Small intestine (tissue), 7 donors: ENCODE measurements at regions not wholly inside any gene's neighbourhood (a gene's known extent, or its start where the extent isn't known, plus 50 kb on each side); places are given as distances from the start of the nearest gene placed in this dataset.
"Not testable (repeated sequence)": the region's sequence is repeated elsewhere in the genome, so short reads cannot be mapped to it uniquely, and the experiment has no call there.

Experiments
- DNase-seq, 2 donors: peaks; one replicate each; pipeline versions ENCODE4 v3.0.0 to v3.0.0-alpha.2; 2013
- FAIRE-seq: peaks from 2 replicates; lab custom pipeline; 2012; peaks lifted over from hg19 to GRCh38; lab: Jason Lieb, UNC
- H3K27ac ChIP-seq, 3 donors: one replicate each; pipeline ENCODE4 v1.5.1; 2013; ENCODE audit warnings: low read length in 2 of 3, mild to moderate bottlenecking in 2 of 3, control low read depth in 1 of 3, inconsistent platforms in 1 of 3, low read depth in 1 of 3, moderate library complexity in 1 of 3
- H3K27me3 ChIP-seq, 3 donors: one replicate each; pipeline ENCODE4 v1.6.1; 2013; ENCODE audit warnings: low read length in 3 of 3, inconsistent platforms in 1 of 3; ENCODE audit not compliant: control insufficient read depth in 3 of 3, insufficient read depth in 3 of 3
- H3K36me3 ChIP-seq, 3 donors: one replicate each; pipeline ENCODE4 v1.6.1; 2013; ENCODE audit warnings: low read length in 3 of 3, inconsistent platforms in 1 of 3, low read depth in 1 of 3, mild to moderate bottlenecking in 1 of 3, moderate library complexity in 1 of 3; ENCODE audit not compliant: control insufficient read depth in 3 of 3, insufficient read depth in 2 of 3
- H3K4me1 ChIP-seq, 3 donors: one replicate each; pipeline ENCODE4 v1.6.1; 2013; ENCODE audit warnings: low read length in 2 of 3, inconsistent platforms in 1 of 3, low read depth in 1 of 3, mild to moderate bottlenecking in 1 of 3, moderate library complexity in 1 of 3; ENCODE audit not compliant: control insufficient read depth in 3 of 3, insufficient read depth in 2 of 3
- H3K4me3 ChIP-seq, 3 donors: one replicate each; pipeline ENCODE4 v1.5.1; 2013; ENCODE audit warnings: low read length in 3 of 3, control low read depth in 1 of 3, inconsistent platforms in 1 of 3, low read depth in 1 of 3, mild to moderate bottlenecking in 1 of 3, moderate library complexity in 1 of 3
- H3K9me3 ChIP-seq, 2 donors: one replicate each; pipeline ENCODE4 v1.6.1; 2013; ENCODE audit warnings: low read depth in 1 of 2, low read length in 1 of 2; ENCODE audit not compliant: control insufficient read depth in 2 of 2, insufficient read depth in 1 of 2
- WGBS, 3 donors: extraction: QIAGEN DNeasy Blood & Tissue Kit; methylation state at CpG; one replicate each; pipeline ENCODE4 v1.1.7; 2013; 5-methylcytosine and 5-hydroxymethylcytosine counted together
- donor health status: healthy with polysubstance abuse.
- donor health status: control.
- donor health status: control.
- donor health status: Bipolar disorder and iron deficiency.
- donor health status: healthy.

- no peaks in the 10 kb centered on the region for H3K27me3 ChIP-seq
Measured at GRCh38 chrY:21600170-21600569, 65.5 kb downstream of the RBMY1A1 start.

GRCh38 chrY:21601524-21601923 lies 66.8 kb downstream of the RBMY1A1 start:
- no peak for FAIRE-seq

More at GRCh38 chrY:21600170-21600569, 65.5 kb downstream of the RBMY1A1 start:
- no peaks in the 10 kb centered on the region for H3K4me1 ChIP-seq
- H3K36me3 ChIP-seq = no peaks in the 10 kb centered on the region
- no peak overlapping the region for H3K4me3 ChIP-seq
- FAIRE-seq (no peak), DNase-seq (no peak)
- H3K9me3 ChIP-seq = peaks cover 0 to 2% of the 10 kb centered on the region in 2 donors
- H3K27ac ChIP-seq = no peak overlapping the region
- 83 to 89% methylated on average over 6 of the region's 6 CpGs; no CpG with 5 or more reads in 1 of the 3 donors for WGBS, 3 donors

GRCh38 chrY:21602590-21602989 lies 67.9 kb downstream of the RBMY1A1 start:
- FAIRE-seq (no peak), DNase-seq (peak in 1 of 2 donors; percentile 40)
- no peaks in the 10 kb centered on the region for H3K36me3 ChIP-seq
- no peak overlapping the region for H3K27ac ChIP-seq
- 28 to 64% methylated on average over 2 of the region's 2 CpGs; no CpG with 5 or more reads in 1 of the 3 donors for WGBS, 3 donors
- H3K4me1 ChIP-seq = no peaks in the 10 kb centered on the region
- H3K9me3 ChIP-seq = peaks cover 0 to 2% of the 10 kb centered on the region in 2 donors
- no peaks in the 10 kb centered on the region for H3K27me3 ChIP-seq
- no peak overlapping the region for H3K4me3 ChIP-seq

More at GRCh38 chrY:21601524-21601923, 66.8 kb downstream of the RBMY1A1 start:
- Histone ChIP-seq H3K27ac (no peak overlapping the region), H3K36me3 (no peaks in the 10 kb centered on the region), H3K4me3 (no peak overlapping the region), H3K4me1 (no peaks in the 10 kb centered on the region), H3K27me3 (no peaks in the 10 kb centered on the region), H3K9me3 (peaks cover 0 to 2% of the 10 kb centered on the region in 2 donors)
- no peak for DNase-seq
- 50 to 73% methylated on average over 2 of the region's 2 CpGs; no CpG with 5 or more reads in 1 of the 3 donors for WGBS, 3 donors

GRCh38 chrY:21636137-21636536 lies 101.5 kb downstream of the RBMY1A1 start:
- no peak for DNase-seq
- Histone ChIP-seq H3K36me3 (no peaks in the 10 kb centered on the region), H3K27ac (no peak overlapping the region), H3K4me3 (no peak overlapping the region), H3K9me3 (peaks cover 0 to 2% of the 10 kb centered on the region in 2 donors), H3K27me3 (no peaks in the 10 kb centered on the region), H3K4me1 (no peaks in the 10 kb centered on the region)
- FAIRE-seq = no peak

GRCh38 chrY:21650496-21650895 lies 115.8 kb downstream of the RBMY1A1 start:
- Histone ChIP-seq H3K9me3 (no peaks in the 10 kb centered on the region), H3K4me1 (no peaks in the 10 kb centered on the region), H3K27me3 (no peaks in the 10 kb centered on the region), H3K4me3 (no peak overlapping the region), H3K27ac (no peak overlapping the region), H3K36me3 (no peaks in the 10 kb centered on the region)
- FAIRE-seq (no peak), DNase-seq (no peak)
- WGBS, 3 donors = 77 to 100% methylated on average over 1 of the region's 1 CpG; no CpG with 5 or more reads in 1 of the 3 donors

GRCh38 chrY:21659057-21659456 lies 124.4 kb downstream of the RBMY1A1 start:
- not testable (repeated sequence) for H3K27ac ChIP-seq, H3K27me3 ChIP-seq, FAIRE-seq, H3K36me3 ChIP-seq, H3K4me3 ChIP-seq, H3K4me1 ChIP-seq, H3K9me3 ChIP-seq, DNase-seq

- H3K36me3 ChIP-seq, H3K4me3 ChIP-seq, H3K9me3 ChIP-seq, H3K27me3 ChIP-seq, DNase-seq, H3K4me1 ChIP-seq, FAIRE-seq, H3K27ac ChIP-seq: not testable (repeated sequence)
- 73 to 93% methylated on average over 2 of the region's 2 CpGs; no CpG with 5 or more reads in 1 of the 3 donors for WGBS, 3 donors
Measured at GRCh38 chrY:21679590-21679989, 144.9 kb downstream of the RBMY1A1 start.

GRCh38 chrY:21686369-21686768 lies 151.7 kb downstream of the RBMY1A1 start:
- FAIRE-seq, H3K4me3 ChIP-seq, H3K27ac ChIP-seq, H3K9me3 ChIP-seq, H3K27me3 ChIP-seq, H3K36me3 ChIP-seq, H3K4me1 ChIP-seq, DNase-seq: not testable (repeated sequence)
- 64 to 81% methylated on average over 3 of the region's 3 CpGs; no CpG with 5 or more reads in 1 of the 3 donors for WGBS, 3 donors

GRCh38 chrY:21701951-21702350 lies 167.3 kb downstream of the RBMY1A1 start:
- not testable (repeated sequence) for H3K9me3 ChIP-seq, H3K27me3 ChIP-seq, H3K36me3 ChIP-seq, H3K4me3 ChIP-seq, H3K27ac ChIP-seq, FAIRE-seq, H3K4me1 ChIP-seq
- peak in 1 of 2 donors; percentile 27 for DNase-seq
- 33 to 37% methylated on average over 1 of the region's 1 CpG; no CpG with 5 or more reads in 1 of the 3 donors for WGBS, 3 donors
